HG03196 (cell line): ENCODE measurements at regions not wholly inside any gene's neighbourhood (a gene's known extent, or its start where the extent isn't known, plus 50 kb on each side); places are given as distances from the start of the nearest gene placed in this dataset.
A peak's percentile ranks its signal among the peaks of the same experiment; 100 is the strongest.

Experiments used
- ATAC-seq: cut with Tn5 transposase; IDR thresholded peaks from one replicate; pipeline ENCODE4 v1.9.1; 2021; ENCODE audit not compliant: unreplicated experiment

DNA sequence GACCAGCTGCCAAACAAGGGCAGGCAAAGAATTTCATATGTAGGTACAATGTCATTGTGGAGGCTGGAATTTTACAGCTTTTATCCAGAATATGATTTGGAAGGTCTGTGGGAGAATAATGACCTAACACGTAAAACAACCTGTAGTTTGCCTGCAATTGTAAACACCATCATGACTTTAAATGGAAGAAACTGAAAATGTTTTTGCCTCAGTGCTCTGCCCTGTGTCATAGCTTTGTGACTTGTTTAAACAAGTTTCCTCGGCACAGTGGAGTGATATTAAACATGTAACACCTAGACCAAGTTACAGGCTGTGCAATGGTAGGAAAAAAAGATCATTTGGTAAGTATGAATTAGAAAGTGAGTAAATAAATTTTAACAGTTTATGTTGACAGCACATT, 171.6 kb upstream of the MBNL1 start:
- ATAC-seq: no peak

DNA sequence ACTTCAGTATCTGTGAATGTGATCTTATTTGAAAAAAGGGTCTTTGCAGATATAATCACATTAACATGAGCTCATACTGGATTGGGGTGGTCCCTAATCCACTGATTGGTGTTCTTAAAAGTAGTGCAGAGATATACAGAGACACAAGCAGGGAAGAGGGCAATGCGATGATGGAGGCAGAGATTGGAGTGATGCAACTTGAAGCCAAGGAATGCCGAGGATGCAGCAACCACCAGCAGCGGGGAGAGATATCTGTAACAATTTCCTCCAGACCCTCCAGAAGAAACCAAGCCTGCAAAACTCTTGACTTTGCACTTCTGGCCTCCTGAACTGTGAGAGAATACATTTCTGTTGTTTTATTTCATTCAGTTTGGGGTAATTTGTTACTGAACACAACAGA, 171.0 kb upstream of the MBNL1 start:
- ATAC-seq: no peak

DNA sequence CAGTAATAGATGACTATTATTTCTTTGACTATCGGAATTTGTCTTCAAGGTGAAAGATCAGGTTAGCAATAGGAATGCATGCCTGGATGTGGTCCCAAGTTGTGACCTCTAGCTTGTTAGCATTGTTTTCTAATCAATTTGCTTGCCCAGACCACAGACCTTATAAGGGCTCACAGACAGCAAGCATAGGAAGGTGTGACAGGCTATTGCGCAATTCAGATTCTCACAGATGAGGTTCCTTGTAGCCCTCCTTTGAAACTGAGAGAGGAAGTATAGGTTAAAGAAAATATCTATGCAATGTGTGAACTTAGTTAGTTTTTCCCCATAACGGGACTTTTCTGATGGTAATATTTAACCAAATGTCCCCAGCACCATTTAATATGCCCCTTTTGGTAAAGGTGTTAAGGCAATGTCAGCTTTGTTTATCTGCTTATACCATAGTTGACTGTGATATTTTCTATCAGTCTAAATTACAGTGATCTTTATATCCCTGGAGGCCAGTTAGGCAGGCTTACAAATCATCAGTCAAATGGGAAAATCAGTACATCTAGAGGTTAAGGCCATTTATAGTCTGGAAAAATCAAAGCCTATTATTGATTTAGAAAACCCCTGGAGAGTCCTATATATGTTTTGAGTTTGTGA, 168.1 kb upstream of the MBNL1 start:
- peak; percentile 100 for ATAC-seq

DNA sequence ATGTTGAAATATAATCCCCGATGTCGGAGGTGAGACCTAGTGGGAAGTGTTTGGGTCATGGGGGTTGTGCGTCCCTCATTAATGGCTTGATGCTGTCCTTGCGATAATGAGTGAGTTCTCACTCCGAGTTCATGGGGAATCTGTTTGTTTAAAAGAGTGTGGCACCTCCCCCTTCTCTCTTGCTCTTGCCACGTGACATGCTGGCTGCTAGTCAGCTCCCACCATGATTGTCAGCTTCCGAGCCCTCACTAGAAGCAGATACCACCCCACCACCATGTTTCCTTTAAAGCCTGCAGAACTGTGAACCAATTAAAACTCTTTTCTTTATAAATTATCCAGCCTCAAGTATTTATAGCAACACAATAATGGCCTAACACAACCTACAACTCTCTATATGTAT, 166.3 kb upstream of the MBNL1 start:
- no peak for ATAC-seq

DNA sequence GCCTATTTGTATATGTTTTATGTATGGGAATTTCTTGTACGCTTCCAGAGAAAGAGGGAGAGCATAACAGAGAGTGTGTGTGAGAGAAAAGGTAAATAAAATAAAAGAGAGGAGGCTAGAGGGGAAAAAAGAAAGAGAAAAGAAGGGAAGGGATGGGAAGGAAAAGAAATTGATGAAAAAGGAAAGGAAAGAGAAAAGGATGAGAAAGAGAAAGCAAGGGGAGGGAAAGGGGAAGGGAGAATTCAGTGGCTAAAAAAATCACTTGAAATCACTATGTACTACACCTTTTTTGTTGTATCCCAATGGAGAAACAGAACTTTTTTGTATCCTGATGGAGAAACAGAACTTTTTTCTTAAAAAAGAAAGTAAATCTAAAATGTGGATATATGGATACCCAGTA, 165.5 kb upstream of the MBNL1 start:
- no peak for ATAC-seq

DNA sequence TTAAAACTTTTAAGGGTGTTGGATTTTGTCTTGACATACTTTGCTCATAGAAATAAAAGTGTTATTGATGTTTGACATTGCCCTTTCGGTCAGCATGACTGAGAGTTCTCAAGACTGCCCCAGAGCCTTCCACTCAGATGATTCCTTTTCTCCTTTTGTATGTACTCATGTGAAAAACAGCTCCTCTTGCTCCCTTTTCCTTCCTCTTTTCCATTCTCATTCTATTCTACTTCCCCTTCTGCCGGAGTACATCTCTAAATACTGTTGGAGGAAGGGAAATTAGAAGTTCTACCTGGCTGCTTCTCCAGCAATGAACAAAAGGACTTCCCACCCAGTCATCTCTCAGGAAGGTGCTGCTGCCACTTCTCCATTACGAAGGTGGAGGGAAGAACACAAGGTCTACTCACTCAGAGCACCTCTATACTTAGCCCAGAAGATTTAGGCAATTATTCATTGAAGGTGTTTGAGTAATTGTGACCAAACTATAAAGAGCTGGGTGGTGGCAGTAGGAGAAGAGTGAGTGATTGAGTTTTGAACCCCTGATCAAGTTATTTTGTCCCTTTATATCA, 163.8 kb upstream of the MBNL1 start:
- ATAC-seq: no peak

DNA sequence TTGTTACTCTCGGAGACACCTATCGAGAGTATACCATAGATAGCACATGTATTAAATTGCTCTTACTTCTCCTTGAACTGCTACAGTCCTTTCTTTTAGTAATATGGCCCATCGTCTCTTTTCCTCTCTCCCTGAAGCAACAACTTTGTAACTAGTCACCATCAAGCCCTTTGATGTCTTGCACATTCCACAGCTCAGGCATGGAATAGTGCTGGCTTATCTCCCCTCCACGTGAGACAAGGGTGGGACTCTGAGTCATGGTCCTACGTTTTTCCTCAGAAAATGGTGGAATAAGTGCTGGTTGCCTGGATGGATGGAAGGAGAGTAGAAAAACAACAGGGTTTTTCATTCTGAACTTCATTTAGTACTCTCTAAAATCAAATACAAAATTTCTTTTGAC, 163.3 kb upstream of the MBNL1 start:
- ATAC-seq: no peak

DNA sequence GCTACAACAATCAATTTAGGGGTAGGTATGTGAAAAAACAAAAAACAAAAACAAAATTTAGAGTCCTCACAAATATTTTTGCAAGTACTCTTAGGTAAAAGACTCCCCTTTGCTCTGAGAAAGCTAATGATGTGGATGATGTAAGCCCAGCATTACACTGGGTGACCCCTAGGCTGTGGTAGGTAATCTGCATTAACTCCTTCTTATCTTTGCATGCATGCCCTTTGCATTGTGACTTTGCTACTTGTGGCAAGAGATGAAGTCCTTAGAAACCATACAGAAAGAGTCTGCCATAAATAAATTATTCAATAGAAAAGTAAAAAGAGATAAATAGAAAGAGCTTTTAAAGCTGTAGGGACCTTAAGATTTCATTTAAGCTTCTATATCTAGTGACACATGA, 159.7 kb upstream of the MBNL1 start:
- ATAC-seq: no peak

DNA sequence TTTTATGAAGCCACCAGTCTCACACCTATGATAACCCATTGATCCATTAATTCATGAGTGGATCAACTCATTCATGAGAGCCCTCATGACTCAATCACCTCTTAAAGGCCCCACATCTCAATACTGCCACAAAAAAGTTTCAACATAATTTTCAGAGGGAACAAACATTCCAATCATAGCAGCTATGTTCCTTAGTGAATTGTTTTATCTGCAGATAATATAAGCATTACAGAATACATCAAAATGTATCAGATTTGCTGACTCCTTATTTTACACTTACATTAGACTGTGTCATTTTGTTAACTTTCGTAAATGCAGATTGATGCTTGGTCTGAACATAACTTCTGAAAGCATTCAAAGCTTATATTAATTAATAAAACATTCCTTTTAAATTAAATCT, 155.3 kb upstream of the MBNL1 start:
- no peak for ATAC-seq

DNA sequence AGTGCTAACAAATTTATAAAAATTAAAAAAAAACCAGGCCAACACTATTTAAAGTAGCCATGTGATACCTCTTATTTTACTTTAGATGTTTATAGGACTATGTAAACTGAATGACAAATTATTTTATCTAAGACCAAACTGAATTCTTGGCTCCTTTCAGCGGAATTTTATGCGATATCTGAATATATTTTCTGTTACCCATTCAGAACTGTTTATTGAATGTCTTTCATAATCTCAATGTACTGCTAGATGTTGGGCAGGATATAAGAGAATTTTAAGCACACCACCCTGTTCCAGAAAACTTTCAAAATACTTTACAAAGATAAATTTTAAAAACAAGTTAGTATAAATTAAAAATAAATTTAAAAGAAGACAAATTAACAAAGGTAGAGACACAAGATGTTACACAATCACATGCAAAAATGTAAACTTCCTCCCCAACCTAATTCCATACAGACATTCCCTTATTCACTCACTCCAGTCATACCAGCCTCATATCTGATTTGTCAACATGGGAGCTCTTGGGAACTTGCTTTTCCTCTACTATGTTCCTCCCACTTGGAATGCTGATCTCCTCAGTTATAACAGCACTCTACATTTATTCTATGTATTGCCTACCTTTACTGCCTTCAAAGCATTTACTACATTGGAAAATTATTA, 154.6 kb upstream of the MBNL1 start:
- ATAC-seq: no peak

DNA sequence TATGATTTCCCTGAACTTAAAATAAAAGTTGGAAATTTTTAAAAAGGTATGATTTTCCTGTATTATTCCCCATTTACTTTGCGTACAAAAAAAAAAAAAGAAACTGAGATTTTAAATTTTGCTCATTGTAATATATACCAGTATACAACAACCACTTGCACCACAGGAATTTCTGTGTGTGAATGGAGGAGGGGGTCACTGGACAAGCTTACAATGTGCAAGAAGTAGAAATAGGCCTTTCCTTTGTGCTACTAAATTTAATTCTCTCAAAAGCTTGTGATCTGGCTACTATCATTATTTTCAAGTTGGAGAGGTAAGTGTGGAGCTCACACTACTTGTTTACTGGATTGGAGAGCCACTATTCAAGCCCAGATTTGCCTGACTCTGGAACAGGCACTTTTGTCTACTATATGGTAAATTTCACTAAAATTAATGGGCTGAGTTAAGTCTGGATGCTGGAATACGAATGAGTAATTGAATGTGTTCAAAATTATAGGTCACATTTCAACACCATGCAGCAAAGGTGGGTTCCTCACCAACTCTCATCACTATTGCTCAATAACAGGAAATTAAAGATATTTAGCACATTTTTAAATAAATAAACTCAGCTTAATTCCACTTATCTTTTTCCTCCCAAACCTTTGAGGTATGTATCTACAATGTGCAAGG, 148.0 kb upstream of the MBNL1 start:
- no peak for ATAC-seq

DNA sequence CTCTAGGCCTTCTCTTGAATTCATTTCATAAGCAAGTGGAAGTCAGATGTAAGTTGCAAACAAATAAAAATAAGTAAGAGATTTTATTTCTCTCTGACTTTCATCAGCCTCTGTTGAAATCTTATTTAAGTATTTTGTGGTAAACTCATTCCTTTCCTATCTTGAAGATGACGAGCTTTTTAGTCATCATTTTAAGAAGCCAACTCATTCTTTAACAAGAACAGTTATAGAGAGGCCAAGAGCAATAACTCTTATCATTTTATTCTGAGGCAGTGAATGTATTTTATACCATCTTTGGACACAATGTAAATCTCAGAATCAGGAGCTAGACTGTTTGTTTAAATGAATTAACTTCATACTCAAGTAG, 147.5 kb upstream of the MBNL1 start:
- ATAC-seq: no peak

DNA sequence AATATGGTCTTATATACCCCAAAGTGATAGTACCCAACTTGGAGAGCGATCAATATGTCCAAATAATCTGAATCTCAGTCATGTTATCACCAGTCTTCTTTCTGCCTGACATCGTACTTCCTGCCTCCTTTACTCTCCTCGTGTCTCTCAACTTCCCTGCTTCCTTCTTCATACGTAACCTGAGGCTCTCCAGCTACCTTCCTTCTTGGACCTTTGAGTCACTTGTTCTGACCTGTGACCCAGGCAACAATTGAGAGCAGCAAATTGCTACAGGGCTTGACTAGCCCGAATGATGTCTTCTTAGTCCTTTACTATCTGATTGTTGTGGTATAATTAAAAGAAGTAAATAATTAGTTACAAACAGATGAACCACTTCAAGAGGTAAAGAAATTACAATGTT, 145.9 kb upstream of the MBNL1 start:
- ATAC-seq: no peak

DNA sequence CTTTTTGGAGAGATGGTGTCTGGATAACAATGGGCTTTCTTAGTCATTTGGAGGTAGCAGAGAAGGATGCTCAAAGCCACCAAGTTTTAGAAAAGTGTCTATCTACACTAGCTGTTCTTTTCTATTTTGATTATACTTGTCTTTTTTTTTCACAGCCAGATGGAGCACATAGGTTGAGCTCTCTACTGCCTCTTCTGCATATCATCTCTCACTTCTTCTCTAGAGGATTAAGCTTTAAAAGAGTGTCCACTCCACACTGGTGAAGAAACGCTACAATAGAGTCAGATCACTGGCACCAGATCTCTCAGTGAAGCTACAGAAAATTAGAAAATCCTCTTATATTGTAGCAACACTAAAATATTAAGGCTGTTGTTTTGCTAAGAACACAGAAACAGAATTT, 145.3 kb upstream of the MBNL1 start:
- no peak for ATAC-seq

DNA sequence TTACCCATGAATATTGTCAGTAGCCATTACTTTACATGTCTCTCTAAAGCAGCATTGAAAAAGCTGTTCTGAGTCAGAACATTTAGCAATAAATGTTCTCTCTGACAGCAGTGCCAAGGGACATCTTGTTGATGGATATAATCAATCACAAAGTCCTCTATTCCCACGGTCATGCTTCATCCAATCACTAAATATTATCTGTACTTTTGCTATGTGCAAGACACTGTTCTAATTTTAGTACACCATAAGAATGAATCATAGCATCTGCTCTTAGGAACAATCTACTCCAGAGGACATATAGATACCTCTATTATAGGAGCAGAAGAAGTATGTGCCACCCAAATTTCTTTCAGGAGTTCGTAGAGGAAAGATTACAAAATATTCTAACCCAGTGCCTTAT, 142.5 kb upstream of the MBNL1 start:
- no peak for ATAC-seq

DNA sequence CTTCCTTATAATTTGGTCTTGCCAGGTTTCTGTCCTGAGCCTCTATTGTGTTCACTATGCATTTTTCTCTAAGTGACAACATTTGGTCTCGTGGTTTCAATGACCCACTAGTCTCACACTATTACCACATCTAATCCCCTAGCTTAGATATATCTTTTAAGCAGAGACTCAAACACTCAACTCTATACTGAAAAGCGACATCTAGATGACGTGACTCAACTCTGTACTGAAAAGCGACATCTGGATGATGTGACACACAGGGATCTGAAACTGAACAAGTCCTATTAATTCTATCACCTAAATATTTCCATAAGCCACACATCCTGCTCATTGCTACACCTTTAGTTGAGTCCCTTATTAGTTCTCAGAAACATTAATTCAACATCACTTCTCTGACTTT, 141.7 kb upstream of the MBNL1 start:
- ATAC-seq: peak; percentile 98

DNA sequence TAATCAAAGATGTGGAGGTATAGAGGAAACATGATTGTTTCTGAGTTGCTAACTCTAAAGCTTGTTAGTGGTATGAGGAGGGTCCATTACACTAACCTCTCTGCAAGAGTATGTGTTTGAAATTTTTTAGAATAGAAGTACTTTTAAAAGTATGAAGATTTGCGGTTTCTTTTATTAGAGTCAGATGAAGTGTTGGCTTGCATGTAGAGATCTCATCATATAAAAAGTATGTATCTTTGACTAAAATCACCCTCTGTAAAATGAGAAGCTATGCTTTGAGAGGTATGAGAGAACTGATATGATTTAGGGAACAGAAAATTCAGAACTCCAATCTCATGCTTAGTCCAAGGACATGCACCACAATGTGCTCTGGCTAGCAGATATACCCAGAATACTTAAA, 140.4 kb upstream of the MBNL1 start:
- no peak for ATAC-seq

DNA sequence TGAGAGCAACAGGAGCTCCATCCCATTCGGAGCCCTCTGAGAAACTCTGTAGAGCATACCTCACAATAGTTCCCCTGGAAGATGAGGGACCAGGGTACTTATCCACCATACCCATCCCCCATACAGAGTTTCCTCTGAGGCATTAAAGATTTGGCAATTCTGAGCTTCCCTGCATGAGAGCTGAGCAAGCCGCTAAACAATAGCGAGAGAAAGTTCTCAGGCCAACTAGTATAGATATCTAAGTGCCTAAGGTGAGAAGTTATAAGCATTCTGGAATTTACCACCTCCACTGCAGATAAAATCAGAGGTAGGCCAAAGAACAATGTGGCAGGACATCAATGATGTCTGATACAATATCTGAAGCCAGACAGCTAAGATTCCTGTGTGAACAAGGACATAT, 129.1 kb upstream of the MBNL1 start:
- no peak for ATAC-seq

DNA sequence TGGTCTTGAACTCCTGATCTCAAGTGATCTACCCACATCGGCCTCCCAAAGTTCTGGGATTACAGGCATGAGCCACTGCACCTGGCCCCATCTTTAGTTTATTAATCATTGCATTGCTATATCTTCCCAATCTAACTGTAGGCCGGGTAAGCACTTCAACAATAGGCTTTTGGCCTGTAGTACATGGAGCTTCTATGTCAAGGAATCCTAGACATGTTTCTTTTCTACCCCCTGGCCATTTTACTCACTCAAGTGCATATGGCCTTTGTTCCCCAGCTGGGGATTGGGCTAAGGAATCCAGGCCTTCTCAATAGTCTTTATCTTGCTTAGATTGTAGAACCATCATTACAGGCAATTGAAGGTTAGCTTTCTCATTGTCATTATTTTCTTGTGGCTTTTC, 122.3 kb upstream of the MBNL1 start:
- no peak for ATAC-seq

DNA sequence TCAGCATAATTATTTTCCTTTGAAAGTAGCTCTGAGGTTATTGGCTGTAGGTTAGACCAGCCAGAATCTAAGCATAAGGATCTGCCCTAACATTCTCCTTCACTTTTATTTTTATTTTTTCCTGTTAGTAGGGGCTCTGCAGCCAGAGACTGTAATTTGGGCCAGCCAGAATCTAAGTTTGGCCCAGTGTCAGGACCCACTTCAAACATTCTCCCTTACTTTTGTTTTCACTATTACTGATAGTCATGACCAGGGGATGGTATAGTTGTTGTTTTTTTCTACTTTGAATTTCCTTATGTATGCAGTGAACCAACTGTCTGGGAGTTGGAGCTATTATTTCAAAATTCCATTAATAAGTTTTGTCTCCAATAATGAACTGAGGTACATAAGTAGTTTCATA, 121.0 kb upstream of the MBNL1 start:
- no peak for ATAC-seq

DNA sequence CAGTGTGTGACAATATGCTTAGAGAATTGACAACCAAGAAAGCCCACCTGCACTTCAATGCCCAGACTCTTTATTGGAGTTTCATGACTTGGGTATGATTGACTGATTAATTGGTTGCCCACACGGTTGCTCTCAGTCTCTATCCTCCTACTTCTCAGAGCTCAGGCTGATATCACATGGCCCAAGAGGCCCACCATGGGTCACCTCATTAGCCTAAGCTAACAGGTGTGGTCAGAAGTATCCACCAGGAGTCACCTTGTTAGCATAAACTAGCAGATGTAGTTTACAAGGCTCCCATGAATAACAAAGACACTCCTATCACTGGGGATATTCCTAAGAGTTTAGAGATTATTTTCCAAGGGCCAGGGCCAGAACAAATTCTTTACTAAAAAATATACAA, 120.2 kb upstream of the MBNL1 start:
- ATAC-seq: no peak

DNA sequence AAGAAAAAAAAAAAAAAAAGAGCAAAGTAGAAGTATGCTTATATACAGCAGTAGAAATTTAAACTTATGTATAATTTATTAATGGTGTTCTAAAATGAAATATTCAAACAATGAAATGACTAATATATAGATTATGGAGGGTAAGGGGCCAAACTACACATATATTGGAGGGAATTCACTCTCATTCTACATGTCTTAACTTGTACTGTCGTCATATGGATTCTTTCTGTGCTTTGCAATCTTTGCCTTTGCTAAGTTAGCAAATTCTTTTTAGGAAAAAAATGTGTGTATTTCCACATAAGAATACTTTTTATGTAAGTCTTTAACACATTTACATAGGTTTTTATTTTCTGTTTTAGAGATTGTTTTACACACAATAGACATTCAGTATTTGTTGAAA, 118.9 kb upstream of the MBNL1 start:
- ATAC-seq: no peak
